OCI-LY7 (cell line): ENCODE measurements at regions not wholly inside any gene's neighbourhood (a gene's known extent, or its start where the extent isn't known, plus 50 kb on each side); places are given as distances from the start of the nearest gene placed in this dataset.

ENCODE experiments used
- EZH2phosphoT487 ChIP-seq: fragments of 200-600 bp; sonication (generic); IDR thresholded peaks from 2 replicates; pipeline ENCODE4 v1.6.1; 2018; ENCODE audit warnings: low read depth, borderline replicate concordance, mild to moderate bottlenecking, mixed run types, antibody characterized with exemption, low read length, moderate library complexity, mixed read lengths
- TF ChIP-seq, protein P1 (sequence below): fragments of 200-600 bp; sonication (generic); conservative IDR thresholded peaks from 2 replicates; pipeline ENCODE4 v1.5.1; 2014; ENCODE audit warnings: mild to moderate bottlenecking, antibody characterized with exemption, low read length, moderate library complexity, mixed read lengths

DNA sequence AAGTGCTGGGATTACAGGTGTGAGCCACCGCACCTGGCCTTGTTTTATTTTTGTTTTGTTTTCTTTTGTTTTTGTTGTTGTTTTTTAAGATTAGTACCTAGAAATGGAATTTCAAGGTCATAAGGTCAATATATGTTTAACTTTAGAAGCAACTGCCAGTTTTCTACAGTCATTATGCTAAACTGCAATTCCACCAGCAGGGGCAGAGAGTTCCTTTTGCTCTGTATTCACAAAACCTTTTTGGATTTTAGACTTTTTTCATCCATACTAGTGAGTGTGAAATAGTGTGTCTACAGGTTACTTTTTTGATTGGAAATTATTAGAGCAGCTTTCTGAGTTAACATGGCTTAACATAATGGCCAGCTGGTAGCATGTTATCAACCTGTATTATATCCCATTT is 580.6 kb downstream of the TRIML1 start:
- no peak for TF ChIP-seq EZH2phosphoT487
- TF ChIP-seq, protein P1, sequence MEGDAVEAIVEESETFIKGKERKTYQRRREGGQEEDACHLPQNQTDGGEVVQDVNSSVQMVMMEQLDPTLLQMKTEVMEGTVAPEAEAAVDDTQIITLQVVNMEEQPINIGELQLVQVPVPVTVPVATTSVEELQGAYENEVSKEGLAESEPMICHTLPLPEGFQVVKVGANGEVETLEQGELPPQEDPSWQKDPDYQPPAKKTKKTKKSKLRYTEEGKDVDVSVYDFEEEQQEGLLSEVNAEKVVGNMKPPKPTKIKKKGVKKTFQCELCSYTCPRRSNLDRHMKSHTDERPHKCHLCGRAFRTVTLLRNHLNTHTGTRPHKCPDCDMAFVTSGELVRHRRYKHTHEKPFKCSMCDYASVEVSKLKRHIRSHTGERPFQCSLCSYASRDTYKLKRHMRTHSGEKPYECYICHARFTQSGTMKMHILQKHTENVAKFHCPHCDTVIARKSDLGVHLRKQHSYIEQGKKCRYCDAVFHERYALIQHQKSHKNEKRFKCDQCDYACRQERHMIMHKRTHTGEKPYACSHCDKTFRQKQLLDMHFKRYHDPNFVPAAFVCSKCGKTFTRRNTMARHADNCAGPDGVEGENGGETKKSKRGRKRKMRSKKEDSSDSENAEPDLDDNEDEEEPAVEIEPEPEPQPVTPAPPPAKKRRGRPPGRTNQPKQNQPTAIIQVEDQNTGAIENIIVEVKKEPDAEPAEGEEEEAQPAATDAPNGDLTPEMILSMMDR, result no peak
